ENCODE measurements at regions not wholly inside any gene's neighbourhood (a gene's known extent, or its start where the extent isn't known, plus 50 kb on each side); places are given as distances from the start of the nearest gene placed in this dataset.

- TF ChIP-seq CTCF (IDR thresholded peaks at IDR 0.05) (no peak), POLR2A (IDR thresholded peaks at IDR 0.05) (no peak)
Observed at GRCh38 chr15:98391568-98391967, 256.8 kb upstream of the IGF1R start.

Data from esophagus squamous epithelium (tissue), 4 donors.